Hematopoietic multipotent progenitor cell treated with erythropoietin and hydrocortisone succinate and interleukin-3 and kit ligand, for 4 days (in vitro differentiated cells): ENCODE measurements at regions not wholly inside any gene's neighbourhood (a gene's known extent, or its start where the extent isn't known, plus 50 kb on each side); places are given as distances from the start of the nearest gene placed in this dataset.
"Not testable (repeated sequence)": the region's sequence is repeated elsewhere in the genome, so short reads cannot be mapped to it uniquely, and the experiment has no call there.

Experiments used
- DNase-seq: peaks from one replicate; pipeline ENCODE4 v3.0.0-alpha.2; 2015

GRCh38 chr3:153559366-153559765, 397.3 kb downstream of the RAP2B start:
- not testable (repeated sequence) for DNase-seq

- DNase-seq, result no peak
Measured at GRCh38 chr3:153567011-153567410, 405.0 kb downstream of the RAP2B start.

- no peak for DNase-seq
Measured at GRCh38 chr3:153567556-153567955, 405.5 kb downstream of the RAP2B start.

- DNase-seq, result not testable (repeated sequence)
Measured at GRCh38 chr3:153570481-153570880, 408.5 kb downstream of the RAP2B start.

GRCh38 chr3:153572165-153572564, 410.1 kb downstream of the RAP2B start:
- DNase-seq, result no peak

GRCh38 chr3:153572654-153573053, 410.6 kb downstream of the RAP2B start:
- DNase-seq, result no peak

GRCh38 chr3:153573481-153573880, 411.5 kb downstream of the RAP2B start:
- no peak for DNase-seq

- no peak for DNase-seq
Measured at GRCh38 chr3:153574445-153574844, 412.4 kb downstream of the RAP2B start.

GRCh38 chr3:153577059-153577736, 415.2 kb downstream of the RAP2B start:
- DNase-seq, result no peak

GRCh38 chr3:153578046-153578445, 416.0 kb downstream of the RAP2B start:
- no peak for DNase-seq

- no peak for DNase-seq
Measured at GRCh38 chr3:153590051-153590450, 428.0 kb downstream of the RAP2B start.

- peak; percentile 58 for DNase-seq
Measured at GRCh38 chr3:153591561-153592245, 429.7 kb downstream of the RAP2B start.

- peak; percentile 50 for DNase-seq
Measured at GRCh38 chr3:153595186-153595815, 433.3 kb downstream of the RAP2B start.

GRCh38 chr3:153596401-153596800, 434.4 kb downstream of the RAP2B start:
- no peak for DNase-seq

- DNase-seq, result no peak
Measured at GRCh38 chr3:153599685-153600084, 437.7 kb downstream of the RAP2B start.

- no peak for DNase-seq
Measured at GRCh38 chr3:153600896-153601295, 438.9 kb downstream of the RAP2B start.

- no peak for DNase-seq
Measured at GRCh38 chr3:153601374-153601853, 439.4 kb downstream of the RAP2B start.

GRCh38 chr3:153602801-153603200, 440.8 kb downstream of the RAP2B start:
- no peak for DNase-seq

- DNase-seq, result no peak
Measured at GRCh38 chr3:153614140-153614539, 452.1 kb downstream of the RAP2B start.

- no peak for DNase-seq
Measured at GRCh38 chr3:153614563-153614962, 452.5 kb downstream of the RAP2B start.

GRCh38 chr3:153615863-153616262, 453.8 kb downstream of the RAP2B start:
- DNase-seq, result no peak

- no peak for DNase-seq
Measured at GRCh38 chr3:153617463-153617862, 455.4 kb downstream of the RAP2B start.

GRCh38 chr3:153618176-153618575, 456.1 kb downstream of the RAP2B start:
- DNase-seq, result no peak

- DNase-seq, result no peak
Measured at GRCh38 chr3:153619268-153619667, 457.2 kb downstream of the RAP2B start.
